GM13977 (cell line): ENCODE measurements at regions not wholly inside any gene's neighbourhood (a gene's known extent, or its start where the extent isn't known, plus 50 kb on each side); places are given as distances from the start of the nearest gene placed in this dataset.
"Not testable (repeated sequence)": the region's sequence is repeated elsewhere in the genome, so short reads cannot be mapped to it uniquely, and the experiment has no call there.

Source experiments
- DNase-seq: peaks from one replicate; pipeline ENCODE4 v3.0.0; 2012; ENCODE audit warnings: low spot score
- in situ Hi-C: fragments of 300-500 bp; cut with MboI; formaldehyde crosslinking; loops from one replicate; pipeline ENCODE4 v1.12.0; 2022; ENCODE audit warnings: low sequenced_read_pairs, low pct_unique_long_range_greater_than_20kb, mixed read lengths, inconsistent platforms; ENCODE audit not compliant: unreplicated experiment
- TF ChIP-seq, protein P1 (sequence below): IDR thresholded peaks from 2 replicates; pipeline ENCODE4 v1.5.1; 2012; ENCODE audit warnings: mild to moderate bottlenecking, control low read depth; ENCODE audit not compliant: insufficient read depth; ENCODE audit errors: extremely low read depth, missing control alignments

- TF ChIP-seq, protein P1, sequence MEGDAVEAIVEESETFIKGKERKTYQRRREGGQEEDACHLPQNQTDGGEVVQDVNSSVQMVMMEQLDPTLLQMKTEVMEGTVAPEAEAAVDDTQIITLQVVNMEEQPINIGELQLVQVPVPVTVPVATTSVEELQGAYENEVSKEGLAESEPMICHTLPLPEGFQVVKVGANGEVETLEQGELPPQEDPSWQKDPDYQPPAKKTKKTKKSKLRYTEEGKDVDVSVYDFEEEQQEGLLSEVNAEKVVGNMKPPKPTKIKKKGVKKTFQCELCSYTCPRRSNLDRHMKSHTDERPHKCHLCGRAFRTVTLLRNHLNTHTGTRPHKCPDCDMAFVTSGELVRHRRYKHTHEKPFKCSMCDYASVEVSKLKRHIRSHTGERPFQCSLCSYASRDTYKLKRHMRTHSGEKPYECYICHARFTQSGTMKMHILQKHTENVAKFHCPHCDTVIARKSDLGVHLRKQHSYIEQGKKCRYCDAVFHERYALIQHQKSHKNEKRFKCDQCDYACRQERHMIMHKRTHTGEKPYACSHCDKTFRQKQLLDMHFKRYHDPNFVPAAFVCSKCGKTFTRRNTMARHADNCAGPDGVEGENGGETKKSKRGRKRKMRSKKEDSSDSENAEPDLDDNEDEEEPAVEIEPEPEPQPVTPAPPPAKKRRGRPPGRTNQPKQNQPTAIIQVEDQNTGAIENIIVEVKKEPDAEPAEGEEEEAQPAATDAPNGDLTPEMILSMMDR = no peak
- DNase-seq = no peak
- in situ Hi-C loops = no loop called here
Observed at GRCh38 chr6:144559865-144560593, 274.9 kb downstream of the UTRN start.

DNA sequence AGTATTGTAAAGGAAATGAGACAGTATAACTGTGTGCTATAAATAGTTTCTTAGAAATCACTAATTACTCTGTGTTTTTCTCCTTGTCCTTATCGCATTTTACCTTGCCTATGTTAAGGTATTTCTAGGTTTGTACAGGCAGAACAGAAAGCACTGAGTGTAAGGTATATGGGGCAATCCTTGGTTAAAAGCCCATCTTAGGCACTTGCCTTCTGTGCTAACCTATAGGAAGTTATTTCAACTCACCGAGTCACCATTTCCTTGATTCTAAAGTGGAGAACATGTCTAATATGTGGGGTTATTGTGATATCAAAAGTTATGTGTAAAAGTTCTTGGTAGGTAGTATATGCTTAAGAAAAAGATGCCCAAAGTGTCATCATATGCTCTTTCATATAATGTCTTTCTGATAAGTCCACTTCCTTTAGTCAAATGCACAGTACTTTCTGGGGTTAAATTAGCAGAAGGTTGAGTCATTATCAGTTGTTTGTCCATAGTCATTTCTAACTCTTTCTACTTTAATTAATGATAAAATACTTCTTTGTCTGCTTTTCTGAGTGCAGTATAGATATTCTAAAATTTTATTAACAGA is 276.4 kb downstream of the UTRN start:
- no peak for DNase-seq
- in situ Hi-C loops = no loop called here
- TF ChIP-seq, protein P1 = no peak

DNA sequence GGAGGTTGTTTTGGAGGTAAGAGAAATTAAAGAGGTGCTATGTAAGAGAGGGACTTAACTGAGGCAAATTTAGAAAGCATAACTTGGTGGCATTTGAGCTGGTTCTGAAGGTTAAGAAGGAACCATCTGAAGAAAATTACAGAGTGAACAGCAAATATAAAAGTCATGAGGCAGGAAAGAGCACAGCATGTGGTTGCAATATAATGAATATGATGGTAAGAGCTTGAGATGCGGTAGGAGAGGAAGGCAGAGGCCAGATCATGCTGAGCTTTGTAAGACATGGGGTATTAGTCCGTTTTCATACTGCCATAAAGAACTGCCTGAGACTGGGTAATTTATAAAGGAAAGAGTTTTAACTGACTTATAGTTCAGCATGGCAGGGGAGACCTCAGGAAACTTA is 279.1 kb downstream of the UTRN start:
- in situ Hi-C loops = no loop called here
- TF ChIP-seq, protein P1 = no peak

GRCh38 chr6:144566868-144567615 is 281.9 kb downstream of the UTRN start:
- no peak for DNase-seq
- TF ChIP-seq, protein P1 = no peak
- in situ Hi-C loops = no loop called here

More for the DNA sequence above, 279.1 kb downstream of the UTRN start:
- no peak for DNase-seq

DNA sequence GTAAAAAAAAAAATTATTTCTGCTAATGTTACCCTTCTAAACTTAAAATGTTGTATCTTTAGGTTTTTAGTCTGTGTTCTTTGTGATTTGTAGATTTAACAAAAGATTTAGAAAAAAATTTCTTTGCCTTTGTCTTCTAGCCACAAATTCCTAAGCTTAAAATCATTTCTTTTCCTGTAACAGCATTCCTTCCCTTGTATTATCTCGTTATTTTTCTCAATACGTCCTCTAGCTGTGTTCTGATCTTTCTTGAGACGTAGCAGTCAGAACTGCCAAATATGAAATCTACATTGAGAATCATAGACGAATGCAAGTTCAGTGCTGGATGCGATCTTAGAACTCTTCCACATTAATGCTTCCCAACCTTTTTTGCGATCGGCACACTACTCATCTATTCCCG is 283.1 kb downstream of the UTRN start:
- TF ChIP-seq, protein P1 = no peak
- no peak for DNase-seq
- in situ Hi-C loops = no loop called here

- in situ Hi-C loops, DNase-seq: not testable (repeated sequence)
Observed at GRCh38 chr6:144572541-144572940, 287.4 kb downstream of the UTRN start.

DNA sequence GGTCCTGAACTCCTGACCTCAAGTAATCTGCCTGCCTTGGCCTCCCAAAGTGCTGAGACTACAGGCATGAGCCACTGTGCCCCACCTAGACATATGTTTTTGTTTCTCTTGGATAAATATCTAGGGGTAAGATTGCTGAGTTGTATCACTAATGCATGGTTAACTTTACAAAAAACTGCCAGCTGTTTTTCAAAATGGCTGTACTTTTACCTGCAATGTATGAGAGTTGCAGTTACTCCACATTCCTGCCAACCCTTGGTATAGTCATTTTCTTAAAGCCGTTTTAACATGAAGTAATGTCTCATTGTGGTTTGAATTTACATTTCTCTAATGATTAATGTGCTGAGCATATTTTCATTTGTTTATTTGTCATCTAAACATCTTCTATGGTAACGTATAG is 289.7 kb downstream of the UTRN start:
- in situ Hi-C loops = loop anchor here (25.0 kb wide), 2 partner anchors 363 to 638 kb away; no protein-coding TSS in a partner anchor
- TF ChIP-seq, protein P1 = no peak
- DNase-seq = no peak
